Natural killer cell (primary cell): ENCODE measurements at regions not wholly inside any gene's neighbourhood (a gene's known extent, or its start where the extent isn't known, plus 50 kb on each side); places are given as distances from the start of the nearest gene placed in this dataset.

Source experiments
- ATAC-seq, 3 donors: fragments of 150-1000 bp in 2 of 3; fragments of 200-7000 bp in 1 of 3; cut with Tn5 transposase; 1 replicate in 1 of 3; 2 replicates in 2 of 3; pipeline ENCODE4 v1.10.0; 2021; ENCODE audit warnings: mild to moderate bottlenecking in 2 of 3, moderate library complexity in 2 of 3
- DNase-seq, 2 donors: peaks; one replicate each; pipeline versions ENCODE4 v3.0.0 to v3.0.0-alpha.2; 2013 to 2021; ENCODE audit warnings: mixed read lengths in 1 of 2
- H3K27ac ChIP-seq: one replicate; pipeline ENCODE4 v1.5.1; 2013; ENCODE audit warnings: mild to moderate bottlenecking, low read length
- H3K27me3 ChIP-seq: one replicate; pipeline ENCODE4 v1.6.1; 2013; ENCODE audit warnings: low read length; ENCODE audit not compliant: control insufficient read depth, insufficient read depth
- H3K36me3 ChIP-seq: one replicate; pipeline ENCODE4 v1.6.1; 2013; ENCODE audit warnings: low read length; ENCODE audit not compliant: control insufficient read depth, insufficient read depth
- H3K4me1 ChIP-seq: one replicate; pipeline ENCODE4 v1.6.1; 2013; ENCODE audit warnings: low read length; ENCODE audit not compliant: control insufficient read depth, insufficient read depth
- H3K4me3 ChIP-seq: one replicate; pipeline ENCODE4 v1.5.1; 2013; ENCODE audit warnings: low read length
- H3K9me3 ChIP-seq: one replicate; pipeline ENCODE4 v1.6.1; 2013; ENCODE audit warnings: low read length; ENCODE audit not compliant: control insufficient read depth, insufficient read depth
- H3K27ac Mint-ChIP-seq, 2 donors: one replicate each; pipeline ENCODE4 v1.8.0; 2022; ENCODE audit warnings: mild to moderate bottlenecking in 2 of 2, mixed read lengths in 2 of 2, moderate library complexity in 1 of 2
- H3K27me3 Mint-ChIP-seq, 2 donors: one replicate each; pipeline ENCODE4 v1.8.0; 2022; ENCODE audit warnings: low read depth in 2 of 2, mixed read lengths in 2 of 2
- H3K36me3 Mint-ChIP-seq: one replicate; pipeline ENCODE4 v1.8.0; 2022; ENCODE audit warnings: mixed read lengths
- H3K4me1 Mint-ChIP-seq, 2 donors: one replicate each; pipeline ENCODE4 v1.8.0; 2022; ENCODE audit warnings: mixed read lengths in 2 of 2
- H3K4me3 Mint-ChIP-seq: one replicate; pipeline ENCODE4 v1.8.0; 2022; ENCODE audit warnings: mild to moderate bottlenecking, moderate library complexity, mixed read lengths
- H3K9me3 Mint-ChIP-seq, 2 donors: one replicate each; pipeline ENCODE4 v1.8.0; 2022; ENCODE audit warnings: mixed read lengths in 2 of 2
- WGBS: methylation state at CpG from one replicate; pipeline ENCODE4 v1.1.7; 2013; ENCODE audit warnings: missing lambda C conversion rate; ENCODE audit not compliant: insufficient coverage; 5-methylcytosine and 5-hydroxymethylcytosine counted together
- intact Hi-C: fragments of 100-400 bp; cut with micrococcal nuclease; formaldehyde crosslinking; loops from one replicate; pipeline ENCODE4 v1.14.2; 2022
- TF ChIP-seq, protein P1 (sequence below): fragments of 200-600 bp; IDR thresholded peaks from one replicate; pipeline ENCODE4 v1.8.0; 2022; ENCODE audit warnings: antibody characterized with exemption

GRCh38 chr1:57887964-57888491 lies 464.2 kb upstream of the DAB1 start:
- H3K27me3 Mint-ChIP-seq: peaks cover under 1 to 4% of the 10 kb centered on the region in 2 donors
- TF ChIP-seq, protein P1, sequence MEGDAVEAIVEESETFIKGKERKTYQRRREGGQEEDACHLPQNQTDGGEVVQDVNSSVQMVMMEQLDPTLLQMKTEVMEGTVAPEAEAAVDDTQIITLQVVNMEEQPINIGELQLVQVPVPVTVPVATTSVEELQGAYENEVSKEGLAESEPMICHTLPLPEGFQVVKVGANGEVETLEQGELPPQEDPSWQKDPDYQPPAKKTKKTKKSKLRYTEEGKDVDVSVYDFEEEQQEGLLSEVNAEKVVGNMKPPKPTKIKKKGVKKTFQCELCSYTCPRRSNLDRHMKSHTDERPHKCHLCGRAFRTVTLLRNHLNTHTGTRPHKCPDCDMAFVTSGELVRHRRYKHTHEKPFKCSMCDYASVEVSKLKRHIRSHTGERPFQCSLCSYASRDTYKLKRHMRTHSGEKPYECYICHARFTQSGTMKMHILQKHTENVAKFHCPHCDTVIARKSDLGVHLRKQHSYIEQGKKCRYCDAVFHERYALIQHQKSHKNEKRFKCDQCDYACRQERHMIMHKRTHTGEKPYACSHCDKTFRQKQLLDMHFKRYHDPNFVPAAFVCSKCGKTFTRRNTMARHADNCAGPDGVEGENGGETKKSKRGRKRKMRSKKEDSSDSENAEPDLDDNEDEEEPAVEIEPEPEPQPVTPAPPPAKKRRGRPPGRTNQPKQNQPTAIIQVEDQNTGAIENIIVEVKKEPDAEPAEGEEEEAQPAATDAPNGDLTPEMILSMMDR: no peak
- H3K9me3 ChIP-seq: no peaks in the 10 kb centered on the region
- no peak overlapping the region for H3K4me3 ChIP-seq
- ATAC-seq (no peak), DNase-seq (no peak)
- H3K27me3 ChIP-seq: no peaks in the 10 kb centered on the region
- H3K27ac Mint-ChIP-seq: no peak overlapping the region
- no peak overlapping the region for H3K27ac ChIP-seq
- no peaks in the 10 kb centered on the region for H3K4me1 ChIP-seq
- WGBS: 79% methylated on average over 5 of the region's 5 CpGs
- no peak overlapping the region for H3K4me3 Mint-ChIP-seq
- no peaks in the 10 kb centered on the region for H3K4me1 Mint-ChIP-seq
- no peaks in the 10 kb centered on the region for H3K36me3 ChIP-seq
- intact Hi-C loops: no loop called here
- no peaks in the 10 kb centered on the region for H3K36me3 Mint-ChIP-seq
- H3K9me3 Mint-ChIP-seq: no peaks in the 10 kb centered on the region

- DNase-seq: no peak
- Mint-ChIP-seq H3K4me3 (no peak overlapping the region), H3K4me1 (no peaks in the 10 kb centered on the region), H3K36me3 (no peaks in the 10 kb centered on the region), H3K9me3 (no peaks in the 10 kb centered on the region), H3K27ac (no peak overlapping the region), H3K27me3 (peaks cover 0 to 4% of the 10 kb centered on the region in 2 donors)
- no peaks in the 10 kb centered on the region for H3K9me3 ChIP-seq
- no peaks in the 10 kb centered on the region for H3K4me1 ChIP-seq
- WGBS: 81% methylated on average over 7 of the region's 7 CpGs
- H3K27ac ChIP-seq: no peak overlapping the region
- intact Hi-C loops: no loop called here
- TF ChIP-seq, protein P1: no peak
- H3K36me3 ChIP-seq: no peaks in the 10 kb centered on the region
- no peak for ATAC-seq
- no peak overlapping the region for H3K4me3 ChIP-seq
- no peaks in the 10 kb centered on the region for H3K27me3 ChIP-seq
Observed at GRCh38 chr1:57886376-57886775, 462.5 kb upstream of the DAB1 start.

- Histone ChIP-seq H3K4me1 (no peaks in the 10 kb centered on the region), H3K9me3 (no peaks in the 10 kb centered on the region), H3K4me3 (no peak overlapping the region), H3K27me3 (no peaks in the 10 kb centered on the region), H3K36me3 (no peaks in the 10 kb centered on the region), H3K27ac (no peak overlapping the region)
- intact Hi-C loops: no loop called here
- WGBS: 94% methylated on average over 4 of the region's 4 CpGs
- H3K9me3 Mint-ChIP-seq: no peaks in the 10 kb centered on the region
- H3K27ac Mint-ChIP-seq: no peak overlapping the region
- ATAC-seq (no peak), DNase-seq (no peak)
- no peaks in the 10 kb centered on the region for H3K36me3 Mint-ChIP-seq
- H3K27me3 Mint-ChIP-seq: peaks cover 0 to 9% of the 10 kb centered on the region in 2 donors
- TF ChIP-seq, protein P1: no peak
- H3K4me3 Mint-ChIP-seq: no peak overlapping the region
- no peaks in the 10 kb centered on the region for H3K4me1 Mint-ChIP-seq
Observed at GRCh38 chr1:57883642-57883995, 459.8 kb upstream of the DAB1 start.

DNA sequence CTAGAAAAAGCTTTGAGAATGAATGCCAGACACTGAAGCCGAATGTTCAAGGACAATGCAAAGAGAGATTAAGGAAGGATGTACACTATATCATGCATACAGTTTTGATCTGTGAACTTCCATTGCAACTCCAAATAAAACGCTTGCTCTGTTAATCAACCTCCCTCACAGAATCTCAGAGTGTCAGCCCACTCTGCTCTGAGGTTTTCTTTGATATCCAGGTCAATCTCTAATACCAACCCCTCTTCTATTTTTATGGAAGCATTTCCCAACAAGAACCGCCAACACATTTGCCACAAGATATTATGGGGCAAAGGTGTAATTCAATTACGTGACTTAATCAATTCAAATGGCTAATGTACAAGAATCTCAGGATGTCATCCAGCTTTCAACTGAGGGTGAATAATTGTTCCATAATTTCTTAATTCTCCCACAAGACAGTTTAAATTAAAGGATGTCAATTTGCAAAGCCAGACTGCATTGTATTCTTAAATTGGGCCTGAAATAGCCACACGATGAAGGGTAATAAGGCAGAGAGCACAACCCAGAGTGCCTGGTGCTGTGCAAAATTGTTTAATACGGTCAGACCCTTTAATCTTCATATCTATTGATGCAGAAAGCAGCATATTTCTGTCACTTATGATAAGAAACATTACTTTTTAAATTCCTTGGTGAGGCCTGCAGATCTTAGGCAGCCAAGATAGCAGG lies 459.2 kb upstream of the DAB1 start:
- Histone ChIP-seq H3K4me3 (no peak overlapping the region), H3K27me3 (no peaks in the 10 kb centered on the region), H3K9me3 (no peaks in the 10 kb centered on the region), H3K36me3 (no peaks in the 10 kb centered on the region), H3K27ac (no peak overlapping the region), H3K4me1 (no peaks in the 10 kb centered on the region)
- Mint-ChIP-seq H3K27me3 (peaks cover 0 to 9% of the 10 kb centered on the region in 2 donors), H3K4me3 (no peak overlapping the region), H3K36me3 (no peaks in the 10 kb centered on the region), H3K4me1 (no peaks in the 10 kb centered on the region), H3K9me3 (no peaks in the 10 kb centered on the region), H3K27ac (no peak overlapping the region)
- intact Hi-C loops: no loop called here
- WGBS: 80% methylated on average over 6 of the region's 6 CpGs
- no peak for DNase-seq
- ATAC-seq: no peak
- TF ChIP-seq, protein P1: no peak
